Esophagus muscularis mucosa (tissue), 3 donors: ENCODE measurements at regions not wholly inside any gene's neighbourhood (a gene's known extent, or its start where the extent isn't known, plus 50 kb on each side); places are given as distances from the start of the nearest gene placed in this dataset.

Experiments used
- EP300 ChIP-seq: sonication (generic); formaldehyde crosslinking; IDR thresholded peaks from one replicate; pipeline ENCODE4 v1.6.1; 2017; ENCODE audit warnings: antibody characterized with exemption
- TF ChIP-seq, protein P1 (sequence below), 3 experiments: fragments of 200-600 bp in 2 of 3; fragments of 450-650 bp in 1 of 3; sonication (generic) in 2 of 3; IDR thresholded peaks; one replicate each; pipeline ENCODE4 v1.5.1; 2017 to 2019; ENCODE audit warnings: antibody characterized with exemption in 3 of 3, mild to moderate bottlenecking in 2 of 3, moderate library complexity in 1 of 3

DNA sequence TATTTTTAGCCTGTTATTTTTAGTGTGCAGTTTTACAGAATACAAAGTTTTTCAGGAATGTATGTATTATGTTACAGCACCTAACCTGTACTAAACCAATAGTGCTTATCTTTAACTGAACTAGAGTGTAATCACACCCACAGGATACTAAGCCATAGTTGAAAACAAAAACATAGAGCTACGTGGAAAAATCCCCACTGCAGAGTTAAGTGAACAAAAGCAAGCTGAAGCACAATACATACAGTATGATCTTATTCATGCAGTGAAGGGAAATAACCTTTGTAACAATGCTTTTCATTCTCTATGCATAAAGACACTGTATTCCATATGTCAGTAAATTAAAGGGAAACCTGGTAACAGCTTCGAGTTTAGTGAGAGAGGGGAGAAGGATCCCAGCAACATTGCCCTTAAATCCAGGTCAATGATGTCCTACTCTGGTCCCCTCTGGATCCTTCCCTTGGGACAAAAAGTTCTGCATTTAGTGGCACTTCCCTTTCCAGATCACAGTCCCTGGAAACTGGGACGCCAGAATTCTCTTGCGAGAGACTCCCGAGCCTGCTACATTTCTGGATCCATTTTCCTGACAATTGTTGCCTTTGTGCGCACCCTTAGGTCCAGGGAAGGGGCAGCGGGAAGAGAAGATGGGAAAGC, 121.3 kb upstream of the CCND2 start:
- TF ChIP-seq, protein P1, sequence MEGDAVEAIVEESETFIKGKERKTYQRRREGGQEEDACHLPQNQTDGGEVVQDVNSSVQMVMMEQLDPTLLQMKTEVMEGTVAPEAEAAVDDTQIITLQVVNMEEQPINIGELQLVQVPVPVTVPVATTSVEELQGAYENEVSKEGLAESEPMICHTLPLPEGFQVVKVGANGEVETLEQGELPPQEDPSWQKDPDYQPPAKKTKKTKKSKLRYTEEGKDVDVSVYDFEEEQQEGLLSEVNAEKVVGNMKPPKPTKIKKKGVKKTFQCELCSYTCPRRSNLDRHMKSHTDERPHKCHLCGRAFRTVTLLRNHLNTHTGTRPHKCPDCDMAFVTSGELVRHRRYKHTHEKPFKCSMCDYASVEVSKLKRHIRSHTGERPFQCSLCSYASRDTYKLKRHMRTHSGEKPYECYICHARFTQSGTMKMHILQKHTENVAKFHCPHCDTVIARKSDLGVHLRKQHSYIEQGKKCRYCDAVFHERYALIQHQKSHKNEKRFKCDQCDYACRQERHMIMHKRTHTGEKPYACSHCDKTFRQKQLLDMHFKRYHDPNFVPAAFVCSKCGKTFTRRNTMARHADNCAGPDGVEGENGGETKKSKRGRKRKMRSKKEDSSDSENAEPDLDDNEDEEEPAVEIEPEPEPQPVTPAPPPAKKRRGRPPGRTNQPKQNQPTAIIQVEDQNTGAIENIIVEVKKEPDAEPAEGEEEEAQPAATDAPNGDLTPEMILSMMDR (IDR thresholded peaks at IDR 0.05) = no peak
- TF ChIP-seq EP300 = no peak
